HCT116 (cell line): ENCODE measurements at regions not wholly inside any gene's neighbourhood (a gene's known extent, or its start where the extent isn't known, plus 50 kb on each side); places are given as distances from the start of the nearest gene placed in this dataset.

Experiments used
- CEBPB ChIP-seq: IDR thresholded peaks from 2 replicates; pipeline ENCODE4 v1.6.1; 2012; ENCODE audit warnings: low read depth
- EZH2 ChIP-seq: fragments of 200-600 bp; sonication (generic); IDR thresholded peaks from 2 replicates; pipeline ENCODE4 v1.6.1; 2017; ENCODE audit warnings: antibody characterized with exemption, mixed run types
- EZH2phosphoT487 ChIP-seq: fragments of 200-600 bp; IDR thresholded peaks from 2 replicates; pipeline ENCODE4 v1.6.1; 2018; ENCODE audit warnings: antibody characterized with exemption, borderline replicate concordance
- JUND ChIP-seq: IDR thresholded peaks from 2 replicates; pipeline ENCODE4 v1.6.1; 2012
- POLR2A ChIP-seq: IDR thresholded peaks from 2 replicates; pipeline ENCODE4 v1.7.0; 2011; ENCODE audit warnings: borderline replicate concordance; ENCODE audit not compliant: insufficient read depth, insufficient read length; ENCODE audit errors: extremely low read depth
- POLR2AphosphoS5 ChIP-seq: IDR thresholded peaks from 2 replicates; pipeline ENCODE4 v1.6.1; 2011; ENCODE audit warnings: mild to moderate bottlenecking, low read depth, low read length, moderate library complexity
- RAD21 ChIP-seq: IDR thresholded peaks from 2 replicates; pipeline ENCODE4 v1.6.1; 2012; ENCODE audit warnings: low read depth, mild to moderate bottlenecking
- TCF7L2 ChIP-seq: IDR thresholded peaks from 2 replicates; pipeline ENCODE4 v1.7.0; 2011; ENCODE audit warnings: borderline replicate concordance, inconsistent platforms; ENCODE audit not compliant: insufficient read depth, insufficient read length; ENCODE audit errors: extremely low read depth
- ZFX ChIP-seq: fragments of 450-650 bp; IDR thresholded peaks from 2 replicates; pipeline ENCODE4 v1.6.1; 2017
- ZNF274 ChIP-seq: fragments of 200-500 bp; sonication (Bioruptor generic); IDR thresholded peaks from 2 replicates; pipeline ENCODE4 v1.6.1; 2014; ENCODE audit warnings: mild to moderate bottlenecking, low read depth, low read length, inconsistent platforms
- TF ChIP-seq, protein P1 (sequence below), 3 experiments: fragments of 200-600 bp in 1 of 3; sonication (generic) in 1 of 3; IDR thresholded peaks in 2 of 3; conservative IDR thresholded peaks in 1 of 3; 2 replicates each; pipeline ENCODE4 v1.5.1; 2012 to 2017; ENCODE audit warnings: low read depth in 2 of 3, low read length in 2 of 3, antibody characterized with exemption in 1 of 3, borderline replicate concordance in 1 of 3, control low read depth in 1 of 3, mild to moderate bottlenecking in 1 of 3, mixed read lengths in 1 of 3, mixed run types in 1 of 3, moderate library complexity in 1 of 3; ENCODE audit not compliant: insufficient read depth in 1 of 3
- TF ChIP-seq, protein P2 (sequence below): IDR thresholded peaks from 2 replicates; pipeline ENCODE4 v1.6.1; 2012
- TF ChIP-seq, protein P3 (sequence below): IDR thresholded peaks from 2 replicates; pipeline ENCODE4 v1.6.1; 2012

DNA sequence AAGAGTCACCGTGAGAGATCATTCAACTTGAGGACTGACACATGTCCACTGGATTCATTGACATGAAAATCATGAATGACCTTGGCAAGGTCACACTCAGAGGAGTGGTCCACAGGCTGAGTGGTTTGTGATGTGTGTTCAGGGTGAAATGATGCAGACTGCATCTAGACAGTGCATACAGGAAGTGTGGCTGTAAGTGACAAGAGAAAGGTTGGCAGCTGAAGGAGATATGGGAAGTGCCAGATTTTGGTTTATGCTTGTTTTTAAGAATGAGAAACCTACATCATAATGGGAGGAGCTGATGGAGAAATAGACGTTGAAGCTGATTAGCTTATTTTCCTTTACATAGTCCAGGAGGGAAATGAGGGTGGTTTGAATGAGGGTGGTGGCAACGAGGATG lies 64.8 kb upstream of the VIPR2 start:
- TF ChIP-seq, protein P1, sequence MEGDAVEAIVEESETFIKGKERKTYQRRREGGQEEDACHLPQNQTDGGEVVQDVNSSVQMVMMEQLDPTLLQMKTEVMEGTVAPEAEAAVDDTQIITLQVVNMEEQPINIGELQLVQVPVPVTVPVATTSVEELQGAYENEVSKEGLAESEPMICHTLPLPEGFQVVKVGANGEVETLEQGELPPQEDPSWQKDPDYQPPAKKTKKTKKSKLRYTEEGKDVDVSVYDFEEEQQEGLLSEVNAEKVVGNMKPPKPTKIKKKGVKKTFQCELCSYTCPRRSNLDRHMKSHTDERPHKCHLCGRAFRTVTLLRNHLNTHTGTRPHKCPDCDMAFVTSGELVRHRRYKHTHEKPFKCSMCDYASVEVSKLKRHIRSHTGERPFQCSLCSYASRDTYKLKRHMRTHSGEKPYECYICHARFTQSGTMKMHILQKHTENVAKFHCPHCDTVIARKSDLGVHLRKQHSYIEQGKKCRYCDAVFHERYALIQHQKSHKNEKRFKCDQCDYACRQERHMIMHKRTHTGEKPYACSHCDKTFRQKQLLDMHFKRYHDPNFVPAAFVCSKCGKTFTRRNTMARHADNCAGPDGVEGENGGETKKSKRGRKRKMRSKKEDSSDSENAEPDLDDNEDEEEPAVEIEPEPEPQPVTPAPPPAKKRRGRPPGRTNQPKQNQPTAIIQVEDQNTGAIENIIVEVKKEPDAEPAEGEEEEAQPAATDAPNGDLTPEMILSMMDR (IDR thresholded peaks at IDR 0.05 in 2 of 3, conservative IDR thresholded peaks at IDR 0.05 in 1 of 3; ENCODE audit: borderline replicate concordance in 1 of 3, insufficient read depth in 1 of 3, low read depth in 2 of 3, low read length in 2 of 3): no peak
- TF ChIP-seq TCF7L2: no peak
- no peak for TF ChIP-seq POLR2A
- no peak for TF ChIP-seq EZH2
- no peak for TF ChIP-seq RAD21
- TF ChIP-seq POLR2AphosphoS5: no peak
- no peak for TF ChIP-seq JUND
- TF ChIP-seq EZH2phosphoT487: no peak
- TF ChIP-seq, protein P2, sequence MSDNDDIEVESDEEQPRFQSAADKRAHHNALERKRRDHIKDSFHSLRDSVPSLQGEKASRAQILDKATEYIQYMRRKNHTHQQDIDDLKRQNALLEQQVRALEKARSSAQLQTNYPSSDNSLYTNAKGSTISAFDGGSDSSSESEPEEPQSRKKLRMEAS: no peak
- TF ChIP-seq, protein P3, sequence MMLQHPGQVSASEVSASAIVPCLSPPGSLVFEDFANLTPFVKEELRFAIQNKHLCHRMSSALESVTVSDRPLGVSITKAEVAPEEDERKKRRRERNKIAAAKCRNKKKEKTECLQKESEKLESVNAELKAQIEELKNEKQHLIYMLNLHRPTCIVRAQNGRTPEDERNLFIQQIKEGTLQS: no peak
- TF ChIP-seq ZFX: no peak
- TF ChIP-seq CEBPB: no peak
- TF ChIP-seq ZNF274: no peak
